ENCODE measurements at regions not wholly inside any gene's neighbourhood (a gene's known extent, or its start where the extent isn't known, plus 50 kb on each side); places are given as distances from the start of the nearest gene placed in this dataset.

DNA sequence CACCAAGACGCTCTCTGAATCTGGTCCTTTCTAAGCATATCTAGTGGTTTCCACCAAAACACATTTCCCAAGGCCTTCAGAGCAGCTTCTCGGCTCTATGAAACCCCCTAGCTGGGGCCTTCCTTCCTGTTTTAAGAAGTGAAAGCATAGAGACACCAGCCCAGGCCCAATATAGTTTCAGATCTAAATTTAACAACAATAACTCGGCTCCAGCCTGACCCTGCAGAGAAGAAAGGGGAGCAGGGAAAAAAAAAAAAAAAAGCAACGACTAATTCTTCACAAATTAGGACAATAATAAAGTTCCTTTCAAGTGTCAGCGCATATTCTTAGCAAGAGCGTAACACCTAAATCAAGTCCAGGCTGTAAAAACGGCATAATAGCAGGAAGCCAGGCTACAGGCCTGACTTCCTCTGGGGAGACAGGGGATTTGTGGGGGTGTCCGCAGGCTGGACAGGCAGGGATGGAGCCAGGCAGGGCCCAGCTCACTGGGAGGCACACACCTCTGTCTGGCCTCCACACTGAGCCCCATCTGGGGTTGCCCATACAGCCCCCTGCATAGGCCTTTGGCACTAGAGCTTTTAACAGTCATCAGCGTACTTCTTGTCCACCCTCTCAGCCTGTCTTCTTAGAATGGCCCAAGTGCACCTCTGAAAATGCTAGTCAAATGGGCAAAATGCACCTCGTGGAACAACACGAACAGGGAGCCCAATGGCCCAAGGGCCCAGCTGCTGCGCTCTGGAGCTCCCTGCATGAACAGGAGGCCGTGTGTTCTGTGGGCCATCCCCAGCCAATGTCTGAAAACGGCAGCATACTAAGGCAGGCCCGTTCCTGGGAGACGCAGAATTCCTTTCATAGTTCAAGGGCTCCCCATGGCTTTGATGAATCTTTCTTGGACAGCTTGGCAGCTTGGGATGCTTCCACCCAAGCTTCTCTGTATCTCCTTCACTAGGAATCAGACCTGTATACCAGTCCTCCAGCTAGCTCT lies 772.9 kb downstream of the MED13L start:
- DNase-seq, result no peak

DNA sequence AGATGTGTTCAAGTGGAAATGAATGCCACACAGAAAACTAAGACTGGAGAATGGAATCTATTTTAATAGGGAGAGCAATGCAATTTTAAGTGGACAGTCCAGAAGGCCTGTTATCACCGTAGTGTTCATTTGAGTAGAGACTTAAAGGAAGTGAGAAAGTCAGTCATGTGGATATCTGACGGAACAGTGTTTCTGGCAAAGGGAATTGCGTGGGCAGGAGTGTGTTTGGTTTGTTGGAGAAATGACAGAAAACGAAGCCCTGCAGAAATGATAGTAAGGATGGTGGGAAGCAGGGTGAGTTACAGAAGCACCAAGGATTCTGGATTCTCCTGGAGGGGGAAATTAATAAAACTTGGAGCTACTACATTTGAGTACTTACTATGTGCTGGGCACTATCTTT lies 776.6 kb downstream of the MED13L start:
- DNase-seq, result no peak

DNA sequence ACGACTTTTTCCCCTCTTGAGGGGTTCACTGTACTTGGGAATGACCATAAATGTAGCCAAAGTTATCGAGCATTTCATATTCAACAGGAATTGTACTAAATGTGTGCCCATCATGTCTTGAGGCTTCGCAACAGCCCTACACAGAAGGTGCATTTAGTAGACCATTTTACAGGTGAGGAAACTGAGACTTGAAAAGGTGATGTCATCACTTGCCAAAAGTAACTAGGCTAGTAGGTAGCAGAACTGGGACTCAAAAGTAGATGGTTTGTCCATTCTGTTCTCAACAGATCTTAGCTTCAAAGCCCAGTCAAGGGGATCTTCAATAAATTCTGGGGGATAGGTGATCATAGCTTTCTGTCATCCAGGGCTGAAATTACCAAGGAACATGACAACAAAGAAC lies 782.2 kb downstream of the MED13L start:
- no peak for DNase-seq

DNA sequence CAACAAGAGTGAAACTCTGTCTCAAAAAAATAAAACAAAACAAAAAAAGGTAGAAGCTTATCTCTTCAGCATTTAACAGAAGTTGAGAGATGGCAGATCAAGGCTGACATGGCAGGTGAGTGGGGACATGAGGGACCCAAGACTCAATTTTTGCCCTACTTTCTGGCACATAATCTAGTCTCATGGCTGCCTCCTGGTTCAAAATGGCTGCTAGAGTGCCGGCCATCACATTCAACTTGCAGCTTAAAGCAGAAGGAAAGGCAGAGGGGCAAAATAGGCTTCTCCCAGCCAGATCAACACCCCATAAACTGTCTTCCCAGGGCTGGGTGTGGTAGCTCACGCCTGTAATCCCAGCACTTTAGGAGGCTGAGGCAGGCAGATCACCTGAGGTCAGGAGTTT lies 784.9 kb downstream of the MED13L start:
- DNase-seq, result no peak

DNA sequence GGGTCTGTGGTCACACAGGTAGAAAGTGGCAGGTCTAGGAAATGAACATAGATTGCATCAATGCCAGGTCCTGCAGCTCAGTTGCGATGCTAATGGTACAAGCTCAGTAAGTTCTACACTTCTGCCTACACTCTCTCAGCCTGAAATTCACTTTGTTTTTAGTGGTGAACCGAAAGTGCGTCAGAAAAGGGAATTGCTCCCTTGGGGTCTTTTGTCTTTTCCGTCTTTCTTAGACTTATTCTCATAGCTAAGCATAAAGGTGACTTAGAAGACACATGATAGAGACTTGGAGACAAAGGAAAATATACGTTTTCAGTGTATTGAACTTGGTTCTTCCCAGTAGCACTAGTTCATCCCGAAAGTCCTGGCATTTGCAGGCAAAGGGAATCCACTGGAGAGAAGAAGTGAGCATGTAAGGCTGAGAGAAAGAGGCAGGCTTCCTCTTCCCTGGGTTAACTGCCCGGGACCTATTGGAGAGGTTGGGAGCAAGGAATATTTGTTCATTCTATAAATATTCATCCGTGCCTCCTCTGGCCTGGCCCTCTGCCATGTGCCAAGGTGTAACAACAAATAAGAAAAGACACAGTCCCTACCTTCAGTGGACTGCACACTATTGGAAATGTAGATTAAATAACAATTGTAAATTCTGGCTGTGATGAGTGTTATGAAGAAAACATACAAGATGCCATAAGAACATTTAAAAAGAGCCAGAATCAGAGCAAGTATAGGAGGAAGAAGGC lies 785.8 kb downstream of the MED13L start:
- DNase-seq, result no peak

DNA sequence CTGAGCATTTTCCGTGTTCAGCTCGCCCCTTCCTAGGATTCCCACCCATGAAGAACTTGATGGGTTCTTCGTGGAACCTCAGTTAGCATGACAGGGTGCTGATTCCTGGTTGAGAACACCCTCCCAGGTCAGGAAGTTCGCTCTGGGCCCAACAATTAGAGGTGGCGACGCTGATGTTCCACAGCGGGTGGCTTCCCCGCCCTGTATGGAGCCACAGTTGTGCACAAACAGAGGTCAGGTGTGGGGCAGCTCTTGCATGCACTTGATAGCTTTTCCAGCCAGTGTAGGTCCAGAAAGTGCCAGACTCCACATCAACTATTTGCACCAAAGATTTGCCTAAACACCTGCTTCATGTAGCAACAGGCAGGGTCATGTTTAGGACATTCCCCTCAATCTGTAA lies 788.2 kb downstream of the MED13L start:
- no peak for DNase-seq

DNA sequence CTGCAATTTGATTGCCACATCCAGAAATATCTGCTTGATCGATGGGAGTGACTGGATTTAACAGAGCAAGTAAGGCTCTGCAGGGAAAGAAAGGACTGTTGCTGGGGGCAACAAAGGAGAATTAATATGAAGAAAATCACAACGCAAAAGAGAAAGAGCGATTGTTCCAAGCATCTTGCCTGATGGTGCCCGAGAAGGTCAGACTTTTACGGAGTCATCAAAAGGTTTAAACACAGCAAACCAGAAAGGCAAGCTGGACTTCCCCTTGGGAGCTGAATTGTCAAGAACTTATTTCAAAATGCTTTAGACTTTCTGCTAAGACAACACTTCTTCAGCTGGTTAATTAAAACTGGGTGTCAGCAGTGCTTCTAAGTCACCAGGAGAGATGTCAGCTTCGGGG lies 791.5 kb downstream of the MED13L start:
- DNase-seq, result no peak

DNA sequence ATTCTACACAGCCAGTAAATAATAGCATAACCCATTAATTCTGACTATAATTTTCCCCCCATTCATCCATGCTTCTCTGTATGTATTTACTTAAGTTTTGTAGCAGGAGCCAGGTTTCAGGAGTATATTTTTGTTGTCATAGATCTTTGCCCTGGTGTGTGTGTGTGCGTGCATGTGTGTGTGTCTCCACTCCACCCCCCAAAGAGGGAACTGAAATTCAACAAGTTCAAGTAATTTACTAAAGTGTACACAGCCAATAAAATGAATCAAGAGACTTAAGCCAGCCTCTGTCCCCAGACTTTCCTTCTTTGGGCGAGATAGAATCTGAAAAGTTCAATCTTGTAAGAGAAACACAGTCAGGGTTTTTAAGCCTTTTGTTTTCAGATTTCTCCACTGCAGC lies 792.0 kb downstream of the MED13L start:
- no peak for DNase-seq

DNA sequence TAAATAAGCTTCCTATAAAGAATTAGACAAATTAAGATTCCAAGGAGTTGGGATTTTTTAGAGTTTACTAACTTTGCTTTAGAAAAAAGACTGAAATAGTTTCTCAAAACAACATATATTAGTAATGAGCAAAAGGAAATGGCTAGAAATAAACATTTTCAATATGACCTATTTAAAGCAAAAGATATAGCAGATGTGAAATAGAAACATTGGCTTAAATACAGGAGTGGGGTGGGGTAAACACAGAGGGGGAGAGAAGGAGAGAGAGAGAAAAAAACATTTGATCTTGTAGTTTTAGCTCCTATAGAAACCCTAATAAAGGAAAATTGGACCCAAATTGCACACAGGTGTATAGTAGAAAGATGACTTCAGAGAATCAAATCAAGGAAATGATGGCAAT lies 794.5 kb downstream of the MED13L start:
- DNase-seq, result no peak

DNA sequence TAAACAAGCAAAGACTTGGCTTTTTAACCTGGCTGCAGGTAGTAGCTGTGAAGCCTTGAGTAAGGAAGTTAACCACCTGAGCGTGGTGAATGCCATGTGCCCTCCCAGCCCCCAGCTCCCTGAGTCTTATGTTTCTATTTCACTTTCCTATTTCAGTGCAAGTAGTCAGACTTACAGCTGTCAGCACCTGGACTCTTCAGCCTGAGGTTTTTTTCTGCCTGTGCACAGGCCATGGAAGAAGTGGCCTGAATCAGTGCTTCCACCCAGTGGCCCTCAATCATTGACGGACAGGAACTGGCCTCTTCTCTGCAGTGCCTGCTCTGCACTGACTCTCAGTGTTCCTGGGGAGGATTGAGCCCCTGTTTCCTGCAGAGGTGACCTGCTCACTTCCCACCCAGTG lies 796.4 kb downstream of the MED13L start:
- DNase-seq, result no peak

DNA sequence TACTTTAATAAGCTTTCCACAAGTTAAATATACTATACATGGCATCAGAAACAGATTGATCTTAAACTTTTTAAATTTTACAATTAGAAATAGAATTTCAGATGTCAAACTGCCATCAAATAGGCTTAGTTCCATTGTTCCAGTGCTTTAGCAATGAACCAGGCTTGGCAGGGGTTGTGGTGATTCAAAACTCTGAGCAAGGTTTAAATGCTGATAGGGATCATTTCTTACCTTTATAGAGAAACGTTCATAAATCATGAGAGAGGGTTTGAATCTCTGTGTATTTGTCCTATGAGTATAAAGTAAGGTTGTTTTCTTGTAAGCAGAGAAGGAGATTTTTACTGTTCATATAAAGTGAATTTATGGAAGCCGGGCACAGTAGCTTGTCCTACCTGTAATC lies 794.5 kb upstream of the TBX3 start:
- no peak for DNase-seq

DNA sequence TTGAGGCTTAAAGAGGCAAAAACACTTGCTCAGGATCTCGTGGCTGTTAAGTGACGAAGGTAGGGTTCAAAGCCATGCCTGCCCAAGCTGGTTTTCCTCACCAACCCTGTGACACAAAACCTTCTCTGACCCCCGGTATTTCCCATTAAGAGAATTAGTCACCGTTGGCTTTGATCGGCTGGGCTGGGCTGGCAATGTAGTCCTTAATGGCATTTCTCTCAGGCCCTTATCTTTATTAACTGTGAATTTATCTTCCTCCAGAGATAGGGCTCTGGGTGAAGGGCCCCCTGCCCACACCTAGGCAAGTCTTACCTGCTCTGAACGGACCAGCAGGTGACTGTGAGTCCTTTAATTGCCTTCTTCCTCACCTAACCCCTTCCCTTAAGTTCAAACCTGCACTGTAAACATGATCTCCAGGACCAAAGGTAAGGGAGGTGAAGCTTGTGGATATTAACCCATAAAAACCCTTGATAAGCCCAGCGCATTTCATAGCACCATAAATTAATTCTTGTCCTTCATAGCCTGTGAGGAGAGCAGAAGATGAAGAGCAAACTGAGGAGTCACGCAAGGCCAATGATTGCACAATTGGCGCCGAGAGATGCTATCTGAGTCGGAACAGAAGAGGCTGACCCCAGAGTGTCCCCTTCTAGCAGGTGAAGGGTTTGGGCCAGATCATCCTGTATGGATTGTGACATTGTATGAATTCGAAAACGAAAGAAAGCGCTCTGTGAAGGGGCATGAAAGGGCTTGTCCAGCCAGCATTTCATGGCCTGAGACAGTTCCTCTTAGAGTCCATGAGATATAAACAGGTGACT lies 790.8 kb upstream of the TBX3 start:
- DNase-seq, result no peak

DNA sequence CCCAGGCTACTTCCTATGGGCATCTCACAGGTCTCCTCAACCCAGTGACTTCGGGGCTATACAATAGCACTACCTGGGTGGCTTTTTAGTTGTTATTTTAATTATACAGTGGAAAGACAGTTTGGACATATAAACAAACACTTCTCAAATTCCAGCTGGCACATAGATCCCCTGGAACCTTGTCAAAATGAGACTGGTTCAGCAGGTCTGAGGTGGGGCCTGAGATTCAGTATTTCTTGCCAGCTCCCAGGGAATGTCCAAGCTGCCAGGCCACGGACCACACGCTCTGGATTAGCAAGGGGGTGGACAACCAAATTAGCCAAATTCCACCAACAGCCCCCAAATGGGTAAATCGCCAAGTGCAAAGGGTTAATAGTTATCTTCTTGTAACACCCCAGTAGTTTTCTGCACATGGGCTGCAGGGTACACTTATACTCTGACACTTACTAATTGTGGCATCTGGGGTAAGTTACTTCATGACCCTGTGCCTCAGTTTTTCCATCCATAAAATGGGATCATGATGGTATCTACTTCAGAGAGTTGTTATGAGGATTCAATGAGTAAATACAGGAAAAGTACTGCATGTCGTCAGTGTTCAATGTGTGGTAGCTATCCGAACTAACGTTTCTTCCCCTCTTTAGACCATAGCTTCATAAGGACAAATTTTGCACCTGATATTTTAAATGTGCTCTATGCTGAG lies 789.4 kb upstream of the TBX3 start:
- DNase-seq, result no peak

DNA sequence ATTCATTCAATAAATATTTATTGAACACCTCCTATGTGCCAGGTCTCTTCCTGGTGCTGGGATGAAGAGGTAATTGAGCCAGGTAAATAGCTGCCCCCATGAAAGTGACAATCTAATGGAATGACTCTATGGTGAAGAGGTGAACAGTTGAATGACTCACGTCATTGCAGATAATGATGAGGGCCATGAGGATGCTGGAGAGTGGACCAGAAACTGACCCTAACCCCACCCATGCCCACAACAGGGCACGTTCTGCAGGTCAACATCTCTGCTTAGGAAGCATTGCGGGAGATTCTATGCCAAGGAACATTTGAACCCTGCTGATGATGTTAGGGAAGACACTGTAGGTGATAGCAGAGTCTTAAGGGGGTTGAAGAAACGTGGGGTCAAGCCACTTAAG lies 788.9 kb upstream of the TBX3 start:
- no peak for DNase-seq

DNA sequence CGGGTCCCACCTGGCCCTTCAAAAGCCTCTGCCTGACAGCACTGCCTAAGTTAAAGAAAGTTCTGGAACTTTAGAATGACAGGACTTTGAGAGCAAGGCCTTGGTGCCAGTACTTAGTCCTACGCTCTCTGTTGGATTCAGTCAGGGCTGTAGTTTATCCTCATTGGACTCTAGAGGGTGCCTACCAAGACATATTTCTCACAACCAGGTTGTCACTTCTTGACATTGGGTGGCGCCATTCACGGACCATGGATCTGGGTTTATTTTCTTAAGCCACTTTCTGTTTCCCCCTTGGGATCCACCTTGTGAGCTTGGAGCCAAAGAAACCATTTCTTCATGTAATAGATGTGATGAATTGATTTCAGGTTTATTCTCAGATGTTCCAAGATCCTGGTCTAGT lies 787.0 kb upstream of the TBX3 start:
- no peak for DNase-seq

DNA sequence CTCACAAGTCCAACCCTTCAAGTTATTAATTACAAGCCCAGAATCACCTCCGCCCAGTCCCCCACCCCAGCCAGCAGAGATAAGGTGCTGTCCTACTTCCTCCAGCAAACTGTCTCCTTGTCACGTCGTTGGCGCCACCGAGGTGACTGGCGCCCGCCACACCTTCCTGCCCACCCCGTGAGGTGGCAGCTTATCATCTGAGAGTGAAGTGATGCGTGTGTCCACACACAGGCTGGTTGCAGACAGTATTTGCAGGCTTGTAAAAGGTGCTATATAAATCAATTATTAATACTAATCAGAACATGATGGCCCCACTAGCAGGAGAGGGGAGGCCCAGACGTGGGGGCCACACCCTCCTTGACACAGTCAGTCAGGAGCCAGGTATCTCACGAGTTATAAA lies 786.6 kb upstream of the TBX3 start:
- DNase-seq, result no peak

DNA sequence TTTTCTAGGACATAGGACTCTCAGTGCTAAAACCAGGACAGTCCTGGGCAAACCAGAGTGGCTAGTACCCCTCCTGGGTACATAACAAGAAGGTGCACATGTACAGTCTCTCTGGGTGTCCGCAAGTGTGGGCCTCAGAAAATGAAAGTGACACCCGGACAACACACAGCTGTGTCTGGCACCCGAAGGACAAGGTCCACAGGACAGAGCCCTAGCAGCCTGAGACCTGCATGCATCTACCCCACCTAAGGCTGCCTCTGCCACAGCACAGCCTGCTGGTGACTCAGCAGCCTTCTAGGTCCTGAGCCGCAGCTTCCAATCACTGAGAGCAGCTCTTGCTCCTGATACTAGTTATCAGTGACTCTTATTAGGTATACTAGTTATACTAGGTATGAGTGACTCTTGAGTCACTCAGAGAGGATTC lies 784.1 kb upstream of the TBX3 start:
- DNase-seq, result no peak

DNA sequence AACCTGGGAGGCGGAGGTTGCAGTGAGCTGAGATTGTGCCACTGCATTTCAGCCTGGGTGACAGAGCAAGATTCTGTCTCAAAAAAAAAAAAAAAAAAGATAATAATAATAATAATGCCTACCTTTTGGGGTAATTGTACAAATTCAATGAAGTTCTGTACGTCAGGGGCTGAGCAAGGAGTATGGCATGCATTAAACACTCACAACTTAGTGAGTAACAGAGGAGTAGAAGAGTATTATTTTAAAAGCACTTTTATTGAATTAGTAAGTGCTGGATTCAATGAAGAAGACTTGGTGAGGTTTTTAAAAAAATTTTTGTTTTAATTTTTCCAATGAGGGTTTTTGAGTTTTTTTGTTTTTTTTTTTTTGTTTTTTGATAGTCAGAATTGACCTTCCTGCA lies 783.6 kb upstream of the TBX3 start:
- DNase-seq, result peak; percentile 13

DNA sequence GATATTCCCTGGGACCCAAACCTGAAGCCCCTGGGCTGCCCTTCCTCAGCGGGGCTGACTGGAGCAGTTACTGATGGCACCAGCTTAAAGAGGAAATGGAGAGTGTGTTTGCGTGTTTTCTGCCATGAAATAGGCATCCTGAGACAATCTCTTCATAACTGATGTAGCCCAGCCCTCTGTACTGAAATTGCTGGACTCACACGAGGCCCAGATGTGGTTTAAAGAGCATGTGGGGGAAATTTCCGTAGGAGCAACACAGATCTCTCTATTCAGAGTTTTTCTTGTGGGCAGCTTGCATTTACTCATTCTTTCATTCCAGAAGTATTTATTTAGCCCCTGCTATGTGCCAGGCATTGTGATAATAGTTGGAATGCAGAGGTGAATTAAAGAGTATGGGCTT lies 782.1 kb upstream of the TBX3 start:
- DNase-seq, result no peak

DNA sequence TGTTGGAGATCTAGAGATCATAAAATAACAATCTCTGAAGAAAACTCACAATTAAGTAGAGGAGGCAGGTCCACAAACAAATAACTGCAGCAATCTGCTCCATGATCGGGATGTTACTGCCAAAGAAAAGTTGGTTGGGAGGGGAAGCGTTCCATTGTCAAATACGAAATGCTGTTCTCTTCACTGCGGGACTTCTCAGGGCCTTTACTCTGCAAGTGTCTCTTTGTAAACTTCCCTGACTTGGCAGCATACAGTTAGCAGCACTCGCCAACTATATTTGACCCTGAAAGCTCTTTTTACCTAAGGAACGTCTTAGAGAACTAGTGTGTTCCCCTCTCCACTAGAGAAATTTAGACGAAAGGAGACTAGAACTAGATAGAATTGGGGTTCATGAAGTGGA lies 780.7 kb upstream of the TBX3 start:
- DNase-seq, result no peak

DNA sequence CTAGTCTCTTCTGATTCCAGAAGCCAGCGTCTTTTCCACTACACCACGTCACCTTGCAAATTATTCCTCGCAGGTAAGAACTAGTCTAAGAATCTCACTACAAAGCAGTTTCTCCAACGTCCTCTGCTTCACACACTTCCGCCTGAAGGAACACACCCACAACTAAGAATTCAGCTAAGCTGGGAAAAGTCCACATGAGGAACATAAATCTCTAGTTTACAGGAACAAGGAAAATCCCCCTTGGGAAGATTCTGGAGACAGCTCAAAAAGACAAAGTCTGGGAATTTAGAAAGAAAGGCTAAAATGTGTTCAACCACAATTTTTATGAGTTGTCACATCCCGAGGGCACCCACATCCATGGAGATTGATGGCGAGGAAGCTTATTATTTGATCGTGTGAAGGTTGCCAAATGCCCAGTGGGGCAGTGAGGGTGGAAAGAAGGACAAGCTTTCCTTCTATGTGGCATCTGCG lies 780.2 kb upstream of the TBX3 start:
- no peak for DNase-seq

DNA sequence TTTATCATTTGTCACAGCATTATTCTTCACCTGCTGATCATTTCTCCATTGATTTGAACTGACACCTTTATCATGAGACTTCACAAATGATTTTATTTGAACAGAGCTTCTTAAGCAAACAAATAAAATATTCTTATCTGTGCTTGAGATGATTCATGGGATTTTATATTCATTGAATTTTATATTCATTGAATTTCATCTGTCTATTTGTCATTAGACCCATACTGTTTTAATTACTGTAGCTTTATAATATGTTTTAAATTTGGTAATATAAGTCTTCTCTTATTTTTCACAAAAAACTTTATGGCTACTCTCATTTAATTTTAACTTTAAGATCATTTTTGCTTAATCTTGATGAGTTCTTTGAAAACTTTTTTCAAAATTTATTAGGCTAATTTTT lies 777.4 kb upstream of the TBX3 start:
- no peak for DNase-seq

Data from fibroblast of skin of back (primary cell).